NCI-H345 treated with DMSO at 0.1 percent for 48 hours (cell line): ENCODE measurements at regions not wholly inside any gene's neighbourhood (a gene's known extent, or its start where the extent isn't known, plus 50 kb on each side); places are given as distances from the start of the nearest gene placed in this dataset.
"Not testable (repeated sequence)": the region's sequence is repeated elsewhere in the genome, so short reads cannot be mapped to it uniquely, and the experiment has no call there.

Experiments used
- DNase-seq: peaks from one replicate; lab custom pipeline; 2025; ENCODE audit not compliant: unreplicated experiment; lab: John Stamatoyannopoulos, UW

- DNase-seq, result no peak
These were observed 268.5 kb upstream of the CCL2 start for GRCh38 chr17:33986566-33986965.

GRCh38 chr17:33987162-33987561 lies 267.9 kb upstream of the CCL2 start:
- DNase-seq, result no peak

GRCh38 chr17:33989361-33990148 lies 265.5 kb upstream of the CCL2 start:
- DNase-seq, result no peak

- DNase-seq, result no peak
These were observed 264.0 kb upstream of the CCL2 start for GRCh38 chr17:33990943-33991706.

- DNase-seq, result no peak
These were observed 263.0 kb upstream of the CCL2 start for GRCh38 chr17:33992113-33992512.

- DNase-seq, result no peak
These were observed 254.4 kb upstream of the CCL2 start for GRCh38 chr17:34000639-34001038.

- no peak for DNase-seq
These were observed 253.8 kb upstream of the CCL2 start for GRCh38 chr17:34001246-34001645.

GRCh38 chr17:34006126-34006525 lies 249.0 kb upstream of the CCL2 start:
- no peak for DNase-seq

- DNase-seq, result no peak
These were observed 247.0 kb upstream of the CCL2 start for GRCh38 chr17:34008125-34008524.

GRCh38 chr17:34009912-34010311 lies 245.2 kb upstream of the CCL2 start:
- no peak for DNase-seq

GRCh38 chr17:34010534-34010933 lies 244.6 kb upstream of the CCL2 start:
- DNase-seq, result no peak

GRCh38 chr17:34011599-34011998 lies 243.5 kb upstream of the CCL2 start:
- DNase-seq, result no peak

- DNase-seq, result no peak
These were observed 242.2 kb upstream of the CCL2 start for GRCh38 chr17:34012709-34013375.

- DNase-seq, result no peak
These were observed 239.8 kb upstream of the CCL2 start for GRCh38 chr17:34015253-34015652.

- DNase-seq, result no peak
These were observed 230.7 kb upstream of the CCL2 start for GRCh38 chr17:34024386-34024785.

- DNase-seq, result no peak
These were observed 230.1 kb upstream of the CCL2 start for GRCh38 chr17:34024806-34025551.

- DNase-seq, result not testable (repeated sequence)
These were observed 224.5 kb upstream of the CCL2 start for GRCh38 chr17:34030601-34031000.

GRCh38 chr17:34032305-34032704 lies 222.8 kb upstream of the CCL2 start:
- not testable (repeated sequence) for DNase-seq

- DNase-seq, result not testable (repeated sequence)
These were observed 216.3 kb upstream of the CCL2 start for GRCh38 chr17:34038786-34039185.

GRCh38 chr17:34039213-34039612 lies 215.9 kb upstream of the CCL2 start:
- not testable (repeated sequence) for DNase-seq
